Kidney epithelial cell (primary cell): ENCODE measurements at regions not wholly inside any gene's neighbourhood (a gene's known extent, or its start where the extent isn't known, plus 50 kb on each side); places are given as distances from the start of the nearest gene placed in this dataset.

ENCODE experiments used
- DNase-seq: peaks from one replicate; pipeline ENCODE4 v3.0.0-alpha.2; 2010; ENCODE audit warnings: low read depth
- H3K27me3 ChIP-seq: 2 replicates; pipeline ENCODE4 v1.6.0; 2011; ENCODE audit warnings: low read length; ENCODE audit not compliant: control insufficient read depth, insufficient read depth
- H3K36me3 ChIP-seq: 2 replicates; pipeline ENCODE4 v1.5.1; 2011; ENCODE audit warnings: low read length; ENCODE audit not compliant: control insufficient read depth, insufficient read depth
- H3K4me3 ChIP-seq: 2 replicates; pipeline ENCODE4 v1.5.1; 2011; ENCODE audit warnings: low read depth, mild to moderate bottlenecking, control low read depth, low read length
- TF ChIP-seq, protein P1 (sequence below): IDR thresholded peaks from 2 replicates; pipeline ENCODE4 v1.5.1; 2011; ENCODE audit warnings: mild to moderate bottlenecking, moderate library complexity, low read length, control low read depth, inconsistent platforms; ENCODE audit not compliant: insufficient read depth, poor library complexity, severe bottlenecking

DNA sequence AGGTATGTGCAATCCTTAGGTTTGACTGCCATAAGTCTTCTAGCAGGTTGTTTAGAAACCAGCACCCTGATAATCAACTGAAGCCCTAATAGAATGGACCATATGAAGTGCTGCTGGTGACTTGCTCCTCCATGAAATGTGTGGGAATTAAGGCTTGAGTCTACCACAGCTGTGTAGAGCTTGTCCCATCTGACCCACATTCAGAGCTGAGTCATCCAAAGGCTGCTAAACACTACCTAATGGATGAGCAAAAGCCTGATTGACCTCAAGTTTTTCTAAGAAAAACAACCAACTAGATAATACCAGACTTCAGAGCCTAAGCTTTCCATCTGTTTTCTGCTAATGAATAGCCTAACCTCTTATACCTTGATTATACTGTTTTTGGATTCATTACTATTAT, 120.3 kb upstream of the MOCS1 start:
- Histone ChIP-seq H3K27me3 (no peaks in the 10 kb centered on the region), H3K4me3 (no peak overlapping the region), H3K36me3 (no peaks in the 10 kb centered on the region)
- no peak for DNase-seq
- TF ChIP-seq, protein P1, sequence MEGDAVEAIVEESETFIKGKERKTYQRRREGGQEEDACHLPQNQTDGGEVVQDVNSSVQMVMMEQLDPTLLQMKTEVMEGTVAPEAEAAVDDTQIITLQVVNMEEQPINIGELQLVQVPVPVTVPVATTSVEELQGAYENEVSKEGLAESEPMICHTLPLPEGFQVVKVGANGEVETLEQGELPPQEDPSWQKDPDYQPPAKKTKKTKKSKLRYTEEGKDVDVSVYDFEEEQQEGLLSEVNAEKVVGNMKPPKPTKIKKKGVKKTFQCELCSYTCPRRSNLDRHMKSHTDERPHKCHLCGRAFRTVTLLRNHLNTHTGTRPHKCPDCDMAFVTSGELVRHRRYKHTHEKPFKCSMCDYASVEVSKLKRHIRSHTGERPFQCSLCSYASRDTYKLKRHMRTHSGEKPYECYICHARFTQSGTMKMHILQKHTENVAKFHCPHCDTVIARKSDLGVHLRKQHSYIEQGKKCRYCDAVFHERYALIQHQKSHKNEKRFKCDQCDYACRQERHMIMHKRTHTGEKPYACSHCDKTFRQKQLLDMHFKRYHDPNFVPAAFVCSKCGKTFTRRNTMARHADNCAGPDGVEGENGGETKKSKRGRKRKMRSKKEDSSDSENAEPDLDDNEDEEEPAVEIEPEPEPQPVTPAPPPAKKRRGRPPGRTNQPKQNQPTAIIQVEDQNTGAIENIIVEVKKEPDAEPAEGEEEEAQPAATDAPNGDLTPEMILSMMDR: no peak

DNA sequence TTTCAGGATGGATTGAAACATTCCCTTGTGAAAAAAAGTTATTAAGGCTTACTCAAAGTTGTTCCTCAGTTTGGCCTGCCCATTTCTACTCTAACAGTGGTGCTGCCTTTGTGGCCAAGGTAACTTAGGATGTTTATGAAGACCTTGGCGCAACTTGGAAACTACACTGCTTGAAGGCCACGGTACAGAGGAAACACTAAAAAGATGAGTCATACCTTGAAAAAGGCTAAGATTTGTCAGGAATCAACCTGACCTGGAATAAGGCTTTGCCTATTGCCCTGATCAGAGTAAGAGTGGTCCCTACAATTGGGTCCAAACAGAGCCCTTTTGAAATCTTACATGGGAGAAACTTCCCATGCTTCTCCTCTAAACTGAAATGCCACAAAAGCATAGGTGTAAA, 119.9 kb upstream of the MOCS1 start:
- Histone ChIP-seq H3K36me3 (no peaks in the 10 kb centered on the region), H3K4me3 (no peak overlapping the region), H3K27me3 (no peaks in the 10 kb centered on the region)
- TF ChIP-seq, protein P1: no peak
- no peak for DNase-seq

DNA sequence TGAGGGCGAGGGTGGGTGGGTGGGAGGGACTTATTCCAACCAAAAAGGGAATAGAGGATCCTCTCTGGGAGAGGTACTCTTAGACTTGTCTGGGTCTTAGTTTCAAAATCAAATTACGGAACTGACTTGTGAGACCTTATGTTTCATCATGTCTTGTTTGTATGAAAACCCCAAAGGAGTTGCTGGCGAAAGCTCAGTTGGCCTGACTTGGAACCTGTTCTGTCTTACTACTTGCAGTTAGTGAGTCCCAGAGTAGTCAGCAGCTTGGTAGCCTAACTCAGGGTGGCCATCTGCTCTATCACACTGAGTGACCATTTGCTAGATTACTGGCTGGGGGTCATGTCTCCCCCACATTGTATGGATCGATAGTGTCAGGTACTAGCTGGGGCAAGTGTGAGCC, 114.9 kb upstream of the MOCS1 start:
- no peak for DNase-seq
- Histone ChIP-seq H3K36me3 (no peaks in the 10 kb centered on the region), H3K4me3 (no peak overlapping the region), H3K27me3 (no peaks in the 10 kb centered on the region)
- TF ChIP-seq, protein P1: no peak

DNA sequence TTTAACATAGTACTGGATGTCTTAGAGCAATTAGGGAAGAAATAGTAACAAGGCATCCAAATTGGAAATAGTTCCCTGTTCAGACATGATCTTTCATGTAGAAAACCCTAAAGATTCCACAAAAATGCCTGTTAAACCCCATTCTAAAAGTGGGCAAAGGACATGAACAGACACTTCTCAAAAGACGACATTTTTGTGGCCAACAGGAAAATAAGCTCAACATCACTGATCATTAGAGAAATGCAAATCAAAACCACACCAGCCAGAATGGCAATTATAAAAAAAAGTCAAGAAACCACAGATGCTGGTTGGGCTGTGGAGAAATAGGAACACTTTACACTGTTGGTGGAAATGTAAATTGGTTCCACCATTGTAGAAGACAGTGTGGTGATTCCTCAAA, 109.9 kb upstream of the MOCS1 start:
- Histone ChIP-seq H3K4me3 (no peak overlapping the region), H3K27me3 (no peaks in the 10 kb centered on the region), H3K36me3 (no peaks in the 10 kb centered on the region)
- no peak for DNase-seq
- TF ChIP-seq, protein P1: no peak

DNA sequence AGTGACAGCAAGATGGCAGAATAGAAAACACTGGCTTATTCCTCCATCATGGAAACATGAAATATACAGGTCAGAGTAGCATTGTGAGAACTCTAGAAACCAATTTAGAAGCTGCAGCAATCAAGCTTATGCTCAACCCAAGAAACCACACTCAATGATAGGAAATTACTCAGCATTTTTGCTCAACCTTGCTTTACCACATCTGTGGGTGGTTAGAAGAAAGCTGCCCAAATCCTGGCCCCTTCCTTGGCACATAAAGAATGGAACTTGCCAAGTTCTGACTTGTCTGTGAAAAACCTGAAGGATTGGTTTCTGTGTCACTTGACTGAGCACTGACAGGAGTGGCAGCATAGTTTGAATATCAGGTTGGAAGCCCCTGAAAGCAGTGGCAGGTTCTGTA, 108.0 kb upstream of the MOCS1 start:
- DNase-seq: no peak
- no peak overlapping the region for H3K4me3 ChIP-seq
- TF ChIP-seq, protein P1: no peak

DNA sequence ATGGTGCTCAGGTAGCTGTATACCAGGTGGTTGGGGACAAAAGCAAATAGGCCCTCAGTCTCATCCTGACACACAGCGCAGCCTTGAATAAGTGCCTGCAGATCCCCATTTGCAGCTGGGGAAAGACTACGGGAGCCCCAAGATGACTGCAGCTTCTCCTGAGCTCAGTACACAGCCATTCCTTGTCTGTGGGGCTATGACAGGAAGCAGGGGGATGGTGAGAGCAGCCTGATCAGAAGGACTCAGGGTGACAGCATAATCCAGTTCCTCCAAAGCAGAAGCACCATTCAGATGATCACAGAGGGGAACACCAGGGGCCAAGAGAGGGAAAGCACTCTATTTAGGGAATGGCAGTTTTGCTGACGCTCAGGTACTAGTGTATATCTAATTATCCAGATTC, 104.8 kb upstream of the MOCS1 start:
- H3K4me3 ChIP-seq: no peak overlapping the region
- no peaks in the 10 kb centered on the region for H3K36me3 ChIP-seq
- no peak for DNase-seq
- H3K27me3 ChIP-seq: no peaks in the 10 kb centered on the region
- TF ChIP-seq, protein P1: no peak

More for the DNA sequence above, 108.0 kb upstream of the MOCS1 start:
- no peaks in the 10 kb centered on the region for H3K36me3 ChIP-seq
- no peaks in the 10 kb centered on the region for H3K27me3 ChIP-seq
